HepG2 (cell line): ENCODE measurements at regions not wholly inside any gene's neighbourhood (a gene's known extent, or its start where the extent isn't known, plus 50 kb on each side); places are given as distances from the start of the nearest gene placed in this dataset.

Experiments used
- ATAC-seq: fragments of 200-7000 bp; cut with Tn5 transposase; 3 replicates; pipeline ENCODE4 v1.9.1; 2020; ENCODE audit warnings: mild to moderate bottlenecking, moderate library complexity
- BruUV-seq: library from RNA; stranded (reverse); fragments of 400-500 nt; replicated peaks from 2 replicates; lab custom pipeline; 2021; lab: Mats Ljungman, UMichigan
- CTCF ChIA-PET: fragments of 300-600 bp; formaldehyde crosslinking; extraction: SDS; loops from one replicate; lab custom pipeline; 2021; ENCODE audit warnings: low total read pairs, inconsistent platforms, low intra/inter-chr PET ratio; lab: Yijun Ruan, JAX
- POLR2A ChIA-PET: fragments of 350-600 bp; sonication (Branson Sonifier 250); formaldehyde crosslinking; loops from one replicate; lab custom pipeline; 2020; ENCODE audit warnings: antibody characterized with exemption, inconsistent platforms; lab: Yijun Ruan, JAX
- DNase-seq: peaks from one replicate; pipeline ENCODE4 v3.0.0-alpha.2; 2015; ENCODE audit warnings: low spot score
- FAIRE-seq: peaks from 3 replicates; lab custom pipeline; 2011; peaks lifted over from hg19 to GRCh38; lab: Jason Lieb, UNC
- H2AFZ ChIP-seq: one replicate; pipeline ENCODE4 v1.6.1; 2011; ENCODE audit warnings: low read length, inconsistent platforms
- H3K27ac ChIP-seq: fragments of 300-600 bp; 3 replicates; pipeline ENCODE4 v1.8.0; 2011; ENCODE audit warnings: mixed run types, mild to moderate bottlenecking, mixed read lengths, low read length, inconsistent platforms; ENCODE audit not compliant: insufficient read depth; ENCODE audit errors: extremely low read length
- H3K27me3 ChIP-seq, 2 experiments: fragments of 200-600 bp in 1 of 2; 2 replicates in 1 of 2; 3 replicates in 1 of 2; pipeline versions ENCODE4 v1.6.0 to v1.8.0; 2011; ENCODE audit warnings: low read length in 2 of 2, mild to moderate bottlenecking in 2 of 2, moderate library complexity in 2 of 2, inconsistent platforms in 1 of 2; ENCODE audit not compliant: insufficient read depth in 2 of 2, control insufficient read depth in 1 of 2
- H3K36me3 ChIP-seq, 2 experiments: fragments of 200-600 bp in 1 of 2; replicated peaks in 1 of 2; 2 replicates in 1 of 2; 3 replicates in 1 of 2; pipeline versions ENCODE4 v1.5.1 to v1.8.0; 2011; ENCODE audit warnings: low read length in 2 of 2, inconsistent platforms in 1 of 2; ENCODE audit not compliant: insufficient read depth in 2 of 2, control insufficient read depth in 1 of 2
- H3K4me1 ChIP-seq: 2 replicates; pipeline ENCODE4 v1.5.1; 2012; ENCODE audit warnings: low read length, inconsistent platforms; ENCODE audit not compliant: insufficient read depth
- H3K4me2 ChIP-seq: 2 replicates; pipeline ENCODE4 v1.6.0; 2011; ENCODE audit warnings: low read depth, low read length, inconsistent platforms
- H3K4me3 ChIP-seq, 3 experiments: fragments of 200-600 bp in 1 of 3; sonication (generic), shearing (Covaris generic) in 1 of 3; replicated peaks in 1 of 3; 2 replicates each; pipeline ENCODE4 v1.5.1; 2011 to 2016; ENCODE audit warnings: low read length in 3 of 3, inconsistent platforms in 2 of 3, low read depth in 2 of 3, mild to moderate bottlenecking in 2 of 3, control low read depth in 1 of 3, mixed read lengths in 1 of 3; ENCODE audit not compliant: insufficient read depth in 1 of 3
- H3K79me2 ChIP-seq: one replicate; pipeline ENCODE4 v1.6.1; 2011; ENCODE audit warnings: low read length, inconsistent platforms; ENCODE audit not compliant: insufficient read depth
- H3K9ac ChIP-seq: 2 replicates; pipeline ENCODE4 v1.6.0; 2011; ENCODE audit warnings: mild to moderate bottlenecking, low read depth, low read length, inconsistent platforms; ENCODE audit not compliant: insufficient read depth
- H3K9me3 ChIP-seq: 2 replicates; pipeline ENCODE4 v1.5.1; 2012; ENCODE audit warnings: mild to moderate bottlenecking, low read length
- H4K20me1 ChIP-seq: 2 replicates; pipeline ENCODE4 v1.6.0; 2011; ENCODE audit warnings: inconsistent platforms, mild to moderate bottlenecking, low read length, moderate library complexity; ENCODE audit not compliant: insufficient read depth
- CEBPG ChIP-seq: IDR thresholded peaks from 2 replicates; pipeline ENCODE4 v1.6.1; 2016
- FLYWCH1 ChIP-seq: sonication (generic); formaldehyde crosslinking; IDR thresholded peaks from 2 replicates; pipeline ENCODE4 v1.8.1; 2023; ENCODE audit warnings: mild to moderate bottlenecking, missing genetic modification reagents
- GPN1 ChIP-seq: sonication (generic); formaldehyde crosslinking; IDR thresholded peaks from 2 replicates; pipeline ENCODE4 v1.5.1; 2020; ENCODE audit warnings: missing genetic modification reagents, borderline replicate concordance
- GTF2F1 ChIP-seq: fragments of 150-350 bp; IDR thresholded peaks from 2 replicates; pipeline ENCODE4 v1.6.1; 2014; ENCODE audit warnings: low read length
- HOXA3 ChIP-seq: sonication (generic); formaldehyde crosslinking; IDR thresholded peaks from 2 replicates; pipeline ENCODE4 v1.5.0; 2020; ENCODE audit warnings: missing genetic modification reagents
- PITX1 ChIP-seq: sonication (generic); formaldehyde crosslinking; IDR thresholded peaks from 2 replicates; pipeline ENCODE4 v1.5.1; 2020; ENCODE audit warnings: mild to moderate bottlenecking, missing genetic modification reagents
- RFX5 ChIP-seq: IDR thresholded peaks from 2 replicates; pipeline ENCODE4 v1.6.1; 2011; ENCODE audit warnings: low read depth, low read length, improper control_type of control experiment
- TARDBP ChIP-seq: sonication (generic); formaldehyde crosslinking; IDR thresholded peaks from 2 replicates; pipeline ENCODE4 v1.8.0; 2022; ENCODE audit warnings: mild to moderate bottlenecking, missing genetic modification reagents
- ZFP82 ChIP-seq: sonication (generic); formaldehyde crosslinking; IDR thresholded peaks from 2 replicates; pipeline ENCODE4 v1.5.1; 2020; ENCODE audit warnings: mild to moderate bottlenecking, missing genetic modification reagents, borderline replicate concordance
- ZKSCAN5 ChIP-seq: sonication (generic); formaldehyde crosslinking; IDR thresholded peaks from 2 replicates; pipeline ENCODE4 v1.5.1; 2020; ENCODE audit warnings: mild to moderate bottlenecking, missing genetic modification reagents
- ZNF160 ChIP-seq: sonication (generic); formaldehyde crosslinking; IDR thresholded peaks from 2 replicates; pipeline ENCODE4 v1.8.0; 2022; ENCODE audit warnings: mild to moderate bottlenecking, inconsistent platforms, missing genetic modification reagents
- ZNF570 ChIP-seq: sonication (generic); formaldehyde crosslinking; IDR thresholded peaks from 2 replicates; pipeline ENCODE4 v1.4.0; 2020; ENCODE audit warnings: mild to moderate bottlenecking, missing genetic modification reagents, borderline replicate concordance
- ZNF766 ChIP-seq: sonication (generic); formaldehyde crosslinking; IDR thresholded peaks from 2 replicates; pipeline ENCODE4 v1.5.0; 2020; ENCODE audit warnings: missing genetic modification reagents, borderline replicate concordance
- ZNF83 ChIP-seq: sonication (generic); formaldehyde crosslinking; IDR thresholded peaks from 2 replicates; pipeline ENCODE4 v1.4.0; 2020; ENCODE audit warnings: missing genetic modification reagents, mild to moderate bottlenecking, borderline replicate concordance
- WGBS: methylation state at CpG from one replicate; pipeline ENCODE4 v1.1.6; 2017; ENCODE audit warnings: low lambda C conversion rate; 5-methylcytosine and 5-hydroxymethylcytosine counted together
- in situ Hi-C: cut with HindIII; loops from 2 replicates; pipeline ENCODE4 v1.10.0; 2017; ENCODE audit warnings: low pct_unique_long_range_greater_than_20kb; ENCODE audit not compliant: extremely low pct_ligation_motif_present
- intact Hi-C: fragments of 100-400 bp; cut with micrococcal nuclease; formaldehyde crosslinking; loops from one replicate; pipeline ENCODE4 v1.10.0; 2022; ENCODE audit not compliant: unreplicated experiment
- TF ChIP-seq, protein P1 (sequence below): sonication (generic); formaldehyde crosslinking; IDR thresholded peaks from 2 replicates; pipeline ENCODE4 v1.4.0; 2020; ENCODE audit warnings: missing genetic modification reagents, borderline replicate concordance

DNA sequence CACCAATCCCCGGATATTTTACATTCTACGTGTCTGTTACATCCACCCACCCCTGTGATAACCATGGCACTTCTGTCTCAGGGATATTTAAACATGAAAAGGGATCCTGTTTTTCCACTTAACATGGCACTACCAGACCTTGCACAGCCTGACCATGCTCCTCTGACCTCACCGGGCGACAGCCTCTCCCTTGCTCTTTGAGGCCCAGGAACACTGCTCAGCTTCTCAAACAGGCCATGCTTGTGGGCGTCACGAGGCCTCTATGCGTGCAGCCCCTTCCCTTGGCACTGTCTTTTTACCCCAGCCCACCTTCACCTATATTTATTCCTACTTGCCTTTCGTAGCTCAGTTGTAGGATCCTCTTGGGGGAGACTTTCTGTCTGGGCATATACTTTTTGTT is 385.6 kb downstream of the UQCRFS1 start (continued):
- TF ChIP-seq HOXA3 (CRISPR knock-in tag) (no peak), ZNF766 (CRISPR knock-in tag) (no peak), ZFP82 (CRISPR knock-in tag) (no peak), ZNF83 (CRISPR knock-in tag) (no peak), RFX5 (no peak), GPN1 (CRISPR knock-in tag) (no peak), FLYWCH1 (CRISPR knock-in tag) (no peak)
- TF ChIP-seq, protein P1, sequence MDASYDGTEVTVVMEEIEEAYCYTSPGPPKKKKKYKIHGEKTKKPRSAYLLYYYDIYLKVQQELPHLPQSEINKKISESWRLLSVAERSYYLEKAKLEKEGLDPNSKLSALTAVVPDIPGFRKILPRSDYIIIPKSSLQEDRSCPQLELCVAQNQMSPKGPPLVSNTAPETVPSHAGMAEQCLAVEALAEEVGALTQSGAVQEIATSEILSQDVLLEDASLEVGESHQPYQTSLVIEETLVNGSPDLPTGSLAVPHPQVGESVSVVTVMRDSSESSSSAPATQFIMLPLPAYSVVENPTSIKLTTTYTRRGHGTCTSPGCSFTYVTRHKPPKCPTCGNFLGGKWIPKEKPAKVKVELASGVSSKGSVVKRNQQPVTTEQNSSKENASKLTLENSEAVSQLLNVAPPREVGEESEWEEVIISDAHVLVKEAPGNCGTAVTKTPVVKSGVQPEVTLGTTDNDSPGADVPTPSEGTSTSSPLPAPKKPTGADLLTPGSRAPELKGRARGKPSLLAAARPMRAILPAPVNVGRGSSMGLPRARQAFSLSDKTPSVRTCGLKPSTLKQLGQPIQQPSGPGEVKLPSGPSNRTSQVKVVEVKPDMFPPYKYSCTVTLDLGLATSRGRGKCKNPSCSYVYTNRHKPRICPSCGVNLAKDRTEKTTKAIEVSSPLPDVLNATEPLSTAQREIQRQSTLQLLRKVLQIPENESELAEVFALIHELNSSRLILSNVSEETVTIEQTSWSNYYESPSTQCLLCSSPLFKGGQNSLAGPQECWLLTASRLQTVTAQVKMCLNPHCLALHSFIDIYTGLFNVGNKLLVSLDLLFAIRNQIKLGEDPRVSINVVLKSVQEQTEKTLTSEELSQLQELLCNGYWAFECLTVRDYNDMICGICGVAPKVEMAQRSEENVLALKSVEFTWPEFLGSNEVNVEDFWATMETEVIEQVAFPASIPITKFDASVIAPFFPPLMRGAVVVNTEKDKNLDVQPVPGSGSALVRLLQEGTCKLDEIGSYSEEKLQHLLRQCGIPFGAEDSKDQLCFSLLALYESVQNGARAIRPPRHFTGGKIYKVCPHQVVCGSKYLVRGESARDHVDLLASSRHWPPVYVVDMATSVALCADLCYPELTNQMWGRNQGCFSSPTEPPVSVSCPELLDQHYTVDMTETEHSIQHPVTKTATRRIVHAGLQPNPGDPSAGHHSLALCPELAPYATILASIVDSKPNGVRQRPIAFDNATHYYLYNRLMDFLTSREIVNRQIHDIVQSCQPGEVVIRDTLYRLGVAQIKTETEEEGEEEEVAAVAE: no peak

DNA sequence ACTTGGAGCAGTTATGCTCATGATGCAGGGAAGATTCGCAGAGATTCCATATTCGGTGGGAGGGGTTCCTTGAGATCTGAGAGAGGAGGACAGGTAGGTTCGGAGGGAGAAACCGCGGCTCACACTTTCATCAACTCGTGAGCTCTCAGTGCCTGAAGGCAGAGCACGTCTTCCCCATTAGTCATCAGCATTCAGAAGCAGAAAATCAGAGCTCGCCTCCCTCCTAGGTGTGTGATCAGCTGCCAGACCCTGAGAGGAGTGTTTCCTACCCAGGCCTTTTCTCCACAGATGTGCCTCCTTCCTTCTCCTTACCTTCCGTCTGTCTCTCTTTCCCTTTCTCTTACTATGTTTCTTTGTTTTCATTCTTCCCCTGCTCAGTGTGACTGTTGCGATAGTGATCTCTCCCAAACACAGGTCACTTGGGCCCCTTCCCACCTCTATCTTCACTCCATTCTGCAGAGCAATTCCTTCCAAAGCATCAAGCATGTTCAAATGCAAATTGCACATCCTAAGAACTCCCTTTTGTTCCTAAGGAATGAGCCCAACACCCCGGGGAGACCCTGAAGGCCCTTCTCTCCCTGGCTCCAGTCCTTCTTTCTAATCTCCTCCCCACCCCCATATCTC is 389.5 kb downstream of the UQCRFS1 start:
- in situ Hi-C loops (no loop called here), intact Hi-C loops (no loop called here)
- DNase-seq (no peak), ATAC-seq (no peak), FAIRE-seq (no peak)
- H4K20me1 ChIP-seq: no peaks in the 10 kb centered on the region
- H3K4me2 ChIP-seq: no peak overlapping the region
- H3K79me2 ChIP-seq: no peaks in the 10 kb centered on the region
- peaks cover 65% of the 10 kb centered on the region for H3K9me3 ChIP-seq
- WGBS: 13% methylated on average over 11 of the region's 11 CpGs
- no peak overlapping the region for H3K27ac ChIP-seq
- H3K27me3 ChIP-seq: no peaks in the 10 kb centered on the region
- TF ChIP-seq GTF2F1 (no peak), PITX1 (CRISPR knock-in tag) (no peak), CEBPG (CRISPR knock-in tag) (no peak), ZKSCAN5 (CRISPR knock-in tag) (no peak), TARDBP (no peak), ZNF570 (CRISPR knock-in tag) (no peak), ZNF160 (CRISPR knock-in tag) (no peak)
- H3K9ac ChIP-seq: no peak overlapping the region
- H3K36me3 ChIP-seq: no peaks in the 10 kb centered on the region
- POLR2A ChIA-PET: no interaction called here
- H3K4me3 ChIP-seq: no peak overlapping the region
- CTCF ChIA-PET: no interaction called here
- BruUV-seq: no TSS peak
- no peak overlapping the region for H2AFZ ChIP-seq
- no peaks in the 10 kb centered on the region for H3K4me1 ChIP-seq
